ENCODE measurements at regions not wholly inside any gene's neighbourhood (a gene's known extent, or its start where the extent isn't known, plus 50 kb on each side); places are given as distances from the start of the nearest gene placed in this dataset.

DNA sequence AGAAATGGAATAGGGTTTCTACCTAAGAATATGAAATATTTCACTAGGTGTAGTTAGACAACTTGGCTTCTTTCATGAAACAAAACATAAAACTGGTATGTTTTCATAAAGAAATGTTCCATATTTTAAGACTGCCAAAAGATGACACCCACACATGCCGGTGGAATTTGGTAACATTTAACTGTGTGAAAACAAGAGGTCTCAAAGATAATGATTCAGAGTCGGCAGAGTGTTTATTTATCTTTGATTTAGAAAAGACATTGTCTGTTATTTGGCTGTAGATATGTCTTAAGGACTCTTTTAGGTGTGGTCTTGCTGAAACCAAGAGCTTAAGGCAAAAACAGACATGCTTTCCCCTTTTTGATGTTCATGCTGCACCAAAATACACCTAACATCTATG, 63.5 kb upstream of the FN1 start:
- no peak overlapping the region for H3K4me3 ChIP-seq (ENCODE audit: low read depth in 1 of 3, low read length in 3 of 3)
- WGBS: 55% methylated on average over 2 of the region's 2 CpGs
- H3K27me3 ChIP-seq (ENCODE audit: control insufficient read depth in 4 of 4, insufficient read depth in 4 of 4, low read length in 3 of 4): no peaks in the 10 kb centered on the region
- no peak overlapping the region for H3K27ac ChIP-seq (ENCODE audit: low read depth in 1 of 2, low read length in 2 of 2)
- no peaks in the 10 kb centered on the region for H3K9me3 ChIP-seq (ENCODE audit: control insufficient read depth in 4 of 4, low read length in 3 of 4)
- TF ChIP-seq HNF4A (conservative IDR thresholded peaks at IDR 0.05): no peak
- TF ChIP-seq EGR1 (IDR thresholded peaks at IDR 0.05; ENCODE audit: low read depth in 2 of 2): no peak
- TF ChIP-seq FOXA1 (IDR thresholded peaks at IDR 0.05): no peak
- no peak for TF ChIP-seq FOXA2 (IDR thresholded peaks at IDR 0.05)
- TF ChIP-seq RAD21 (IDR thresholded peaks at IDR 0.05): no peak
- TF ChIP-seq NR2F2 (IDR thresholded peaks at IDR 0.05): no peak
- no peak for TF ChIP-seq JUND (IDR thresholded peaks at IDR 0.05)
- no peak for TF ChIP-seq HNF4G (IDR thresholded peaks at IDR 0.05)
- no peak for TF ChIP-seq RXRA (IDR thresholded peaks at IDR 0.05)
- TF ChIP-seq, protein P1, sequence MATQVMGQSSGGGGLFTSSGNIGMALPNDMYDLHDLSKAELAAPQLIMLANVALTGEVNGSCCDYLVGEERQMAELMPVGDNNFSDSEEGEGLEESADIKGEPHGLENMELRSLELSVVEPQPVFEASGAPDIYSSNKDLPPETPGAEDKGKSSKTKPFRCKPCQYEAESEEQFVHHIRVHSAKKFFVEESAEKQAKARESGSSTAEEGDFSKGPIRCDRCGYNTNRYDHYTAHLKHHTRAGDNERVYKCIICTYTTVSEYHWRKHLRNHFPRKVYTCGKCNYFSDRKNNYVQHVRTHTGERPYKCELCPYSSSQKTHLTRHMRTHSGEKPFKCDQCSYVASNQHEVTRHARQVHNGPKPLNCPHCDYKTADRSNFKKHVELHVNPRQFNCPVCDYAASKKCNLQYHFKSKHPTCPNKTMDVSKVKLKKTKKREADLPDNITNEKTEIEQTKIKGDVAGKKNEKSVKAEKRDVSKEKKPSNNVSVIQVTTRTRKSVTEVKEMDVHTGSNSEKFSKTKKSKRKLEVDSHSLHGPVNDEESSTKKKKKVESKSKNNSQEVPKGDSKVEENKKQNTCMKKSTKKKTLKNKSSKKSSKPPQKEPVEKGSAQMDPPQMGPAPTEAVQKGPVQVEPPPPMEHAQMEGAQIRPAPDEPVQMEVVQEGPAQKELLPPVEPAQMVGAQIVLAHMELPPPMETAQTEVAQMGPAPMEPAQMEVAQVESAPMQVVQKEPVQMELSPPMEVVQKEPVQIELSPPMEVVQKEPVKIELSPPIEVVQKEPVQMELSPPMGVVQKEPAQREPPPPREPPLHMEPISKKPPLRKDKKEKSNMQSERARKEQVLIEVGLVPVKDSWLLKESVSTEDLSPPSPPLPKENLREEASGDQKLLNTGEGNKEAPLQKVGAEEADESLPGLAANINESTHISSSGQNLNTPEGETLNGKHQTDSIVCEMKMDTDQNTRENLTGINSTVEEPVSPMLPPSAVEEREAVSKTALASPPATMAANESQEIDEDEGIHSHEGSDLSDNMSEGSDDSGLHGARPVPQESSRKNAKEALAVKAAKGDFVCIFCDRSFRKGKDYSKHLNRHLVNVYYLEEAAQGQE (IDR thresholded peaks at IDR 0.05): no peak
- no peak for TF ChIP-seq YY1 (IDR thresholded peaks at IDR 0.05)
- TF ChIP-seq ATF3 (IDR thresholded peaks at IDR 0.05): no peak
- TF ChIP-seq SP1 (IDR thresholded peaks at IDR 0.05): no peak
- TF ChIP-seq, protein P2, sequence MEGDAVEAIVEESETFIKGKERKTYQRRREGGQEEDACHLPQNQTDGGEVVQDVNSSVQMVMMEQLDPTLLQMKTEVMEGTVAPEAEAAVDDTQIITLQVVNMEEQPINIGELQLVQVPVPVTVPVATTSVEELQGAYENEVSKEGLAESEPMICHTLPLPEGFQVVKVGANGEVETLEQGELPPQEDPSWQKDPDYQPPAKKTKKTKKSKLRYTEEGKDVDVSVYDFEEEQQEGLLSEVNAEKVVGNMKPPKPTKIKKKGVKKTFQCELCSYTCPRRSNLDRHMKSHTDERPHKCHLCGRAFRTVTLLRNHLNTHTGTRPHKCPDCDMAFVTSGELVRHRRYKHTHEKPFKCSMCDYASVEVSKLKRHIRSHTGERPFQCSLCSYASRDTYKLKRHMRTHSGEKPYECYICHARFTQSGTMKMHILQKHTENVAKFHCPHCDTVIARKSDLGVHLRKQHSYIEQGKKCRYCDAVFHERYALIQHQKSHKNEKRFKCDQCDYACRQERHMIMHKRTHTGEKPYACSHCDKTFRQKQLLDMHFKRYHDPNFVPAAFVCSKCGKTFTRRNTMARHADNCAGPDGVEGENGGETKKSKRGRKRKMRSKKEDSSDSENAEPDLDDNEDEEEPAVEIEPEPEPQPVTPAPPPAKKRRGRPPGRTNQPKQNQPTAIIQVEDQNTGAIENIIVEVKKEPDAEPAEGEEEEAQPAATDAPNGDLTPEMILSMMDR (IDR thresholded peaks at IDR 0.05; ENCODE audit: low read depth, low read length, missing input control): no peak
- TF ChIP-seq, protein P3, sequence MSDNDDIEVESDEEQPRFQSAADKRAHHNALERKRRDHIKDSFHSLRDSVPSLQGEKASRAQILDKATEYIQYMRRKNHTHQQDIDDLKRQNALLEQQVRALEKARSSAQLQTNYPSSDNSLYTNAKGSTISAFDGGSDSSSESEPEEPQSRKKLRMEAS (IDR thresholded peaks at IDR 0.05): no peak
- TF ChIP-seq, protein P4, sequence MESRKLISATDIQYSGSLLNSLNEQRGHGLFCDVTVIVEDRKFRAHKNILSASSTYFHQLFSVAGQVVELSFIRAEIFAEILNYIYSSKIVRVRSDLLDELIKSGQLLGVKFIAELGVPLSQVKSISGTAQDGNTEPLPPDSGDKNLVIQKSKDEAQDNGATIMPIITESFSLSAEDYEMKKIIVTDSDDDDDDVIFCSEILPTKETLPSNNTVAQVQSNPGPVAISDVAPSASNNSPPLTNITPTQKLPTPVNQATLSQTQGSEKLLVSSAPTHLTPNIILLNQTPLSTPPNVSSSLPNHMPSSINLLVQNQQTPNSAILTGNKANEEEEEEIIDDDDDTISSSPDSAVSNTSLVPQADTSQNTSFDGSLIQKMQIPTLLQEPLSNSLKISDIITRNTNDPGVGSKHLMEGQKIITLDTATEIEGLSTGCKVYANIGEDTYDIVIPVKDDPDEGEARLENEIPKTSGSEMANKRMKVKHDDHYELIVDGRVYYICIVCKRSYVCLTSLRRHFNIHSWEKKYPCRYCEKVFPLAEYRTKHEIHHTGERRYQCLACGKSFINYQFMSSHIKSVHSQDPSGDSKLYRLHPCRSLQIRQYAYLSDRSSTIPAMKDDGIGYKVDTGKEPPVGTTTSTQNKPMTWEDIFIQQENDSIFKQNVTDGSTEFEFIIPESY (IDR thresholded peaks at IDR 0.05): no peak
- no peak for TF ChIP-seq GABPA (IDR thresholded peaks at IDR 0.05 in 1 of 2, conservative IDR thresholded peaks at IDR 0.05 in 1 of 2)
- TF ChIP-seq TAF1 (conservative IDR thresholded peaks at IDR 0.05): no peak
- H3K4me1 ChIP-seq (ENCODE audit: control insufficient read depth in 4 of 4, insufficient read depth in 4 of 4, low read length in 3 of 4): no peaks in the 10 kb centered on the region
- no peaks in the 10 kb centered on the region for H3K36me3 ChIP-seq (ENCODE audit: control insufficient read depth in 4 of 4, insufficient read depth in 3 of 4, low read depth in 1 of 4, low read length in 3 of 4)
- DNase-seq (ENCODE audit: low spot score): no peak
- H3K9ac ChIP-seq (ENCODE audit: low read depth in 1 of 2, low read length in 2 of 2): no peak overlapping the region

Data from liver (tissue), 8 donors.